HS-27A (cell line): ENCODE measurements at regions not wholly inside any gene's neighbourhood (a gene's known extent, or its start where the extent isn't known, plus 50 kb on each side); places are given as distances from the start of the nearest gene placed in this dataset.

Experiments
- DNase-seq: peaks from one replicate; pipeline ENCODE4 v3.0.0-alpha.2; 2012; ENCODE audit warnings: low read depth, missing footprints

DNA sequence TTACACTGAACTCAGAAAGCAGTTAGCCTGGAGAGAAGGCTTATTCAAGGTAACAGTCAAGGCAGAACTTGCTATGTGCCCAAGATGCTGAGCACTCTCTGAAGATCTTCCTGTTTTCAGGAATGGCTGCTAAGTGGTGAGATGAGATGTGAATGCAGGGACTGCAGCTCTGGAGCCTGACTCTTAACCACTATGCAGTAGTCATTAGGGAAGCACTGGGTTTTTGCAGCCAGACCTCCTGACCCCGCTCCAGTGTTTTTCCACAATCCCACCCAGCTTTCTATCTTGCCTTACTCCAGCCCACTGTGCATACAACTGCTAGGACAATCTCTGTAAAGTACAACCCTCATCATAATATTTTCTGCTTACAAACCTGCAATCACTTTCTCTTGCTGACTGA lies 95.2 kb upstream of the LNX1 start:
- DNase-seq = no peak

DNA sequence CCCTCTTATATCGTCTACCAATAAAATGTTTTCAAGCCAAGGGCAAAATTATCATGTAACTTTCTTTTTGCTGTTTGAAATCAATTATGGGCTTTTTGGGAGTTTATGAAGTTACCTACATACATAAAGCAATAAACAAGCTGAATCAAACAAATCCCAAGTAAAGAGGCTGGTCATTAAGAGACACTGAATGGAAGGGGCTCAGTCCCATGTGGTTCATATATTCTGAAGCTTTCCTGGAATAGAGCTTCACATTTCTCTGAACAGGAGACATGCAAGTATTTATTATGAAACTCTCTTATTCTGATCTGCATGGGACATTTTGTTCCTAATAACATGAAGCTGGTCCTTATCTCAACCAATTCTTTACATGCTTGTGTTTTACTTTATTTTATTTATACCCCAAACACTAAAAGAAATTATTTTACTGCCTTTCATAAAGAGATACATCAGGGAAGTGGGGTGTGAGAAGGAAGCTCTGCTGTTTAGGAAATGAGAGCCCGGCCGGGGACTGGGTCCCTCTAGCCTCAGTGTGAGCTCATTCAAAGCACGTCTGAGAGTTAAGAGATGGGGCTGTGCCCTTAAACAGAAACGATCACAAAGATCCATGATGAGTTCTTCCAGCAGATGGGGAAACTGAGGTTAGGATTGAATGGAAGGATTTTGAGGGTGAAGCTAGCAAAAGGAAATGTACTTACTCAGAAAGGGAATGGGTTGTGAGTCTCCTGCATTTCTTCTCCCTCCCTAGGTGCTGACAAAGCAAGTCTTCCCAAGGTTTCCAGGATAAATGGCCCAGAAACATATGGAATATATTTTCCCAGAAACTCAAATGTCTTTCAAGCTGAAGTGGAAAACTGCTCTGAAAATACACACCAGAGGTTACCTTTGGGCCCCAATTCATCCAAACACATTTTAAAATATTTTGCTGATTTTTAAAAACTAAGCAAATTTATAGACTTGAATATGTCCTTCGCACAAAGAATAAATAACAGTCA lies 93.1 kb upstream of the LNX1 start:
- DNase-seq = no peak

DNA sequence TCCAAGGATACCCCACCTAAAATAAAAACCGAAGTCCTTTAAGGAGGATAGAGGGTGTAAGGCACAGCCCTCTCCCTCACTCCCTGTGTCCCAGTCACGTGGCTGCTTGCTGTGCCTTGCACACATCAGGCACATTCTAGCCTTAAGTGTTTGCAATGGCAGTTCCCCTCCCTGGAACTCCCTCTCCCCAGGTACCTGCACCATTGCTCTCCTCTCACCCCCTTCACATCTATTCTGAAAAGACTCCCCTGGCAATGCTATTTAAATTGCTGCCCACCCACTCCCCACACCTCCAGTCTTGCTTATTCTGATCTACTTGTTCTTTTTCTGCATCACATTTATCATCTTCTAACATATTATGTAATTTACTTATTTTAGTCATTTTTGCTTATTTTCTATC lies 91.6 kb upstream of the LNX1 start:
- DNase-seq = no peak

GRCh38 chr4:53682196-53682595 lies 90.9 kb upstream of the LNX1 start:
- peak; percentile 64 for DNase-seq

DNA sequence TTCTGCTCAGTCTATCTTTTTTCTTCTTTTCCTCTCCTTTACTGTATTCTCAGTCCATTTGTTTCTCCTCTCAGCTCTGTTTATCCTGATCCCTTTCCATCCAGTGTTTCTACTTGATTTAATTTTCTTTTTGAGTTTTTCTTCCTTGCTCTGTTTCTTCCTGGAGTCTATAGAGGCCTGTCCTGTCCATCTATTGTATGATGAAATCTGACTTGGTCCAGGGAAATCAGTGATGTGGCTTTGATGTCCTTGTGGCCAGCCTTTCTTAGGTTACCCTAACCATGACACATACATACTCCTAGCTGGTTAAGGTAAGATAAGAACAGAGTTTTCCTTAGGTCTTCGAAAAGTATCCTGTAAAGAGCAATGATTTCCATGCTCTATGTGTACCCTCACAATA lies 89.3 kb upstream of the LNX1 start:
- no peak for DNase-seq

DNA sequence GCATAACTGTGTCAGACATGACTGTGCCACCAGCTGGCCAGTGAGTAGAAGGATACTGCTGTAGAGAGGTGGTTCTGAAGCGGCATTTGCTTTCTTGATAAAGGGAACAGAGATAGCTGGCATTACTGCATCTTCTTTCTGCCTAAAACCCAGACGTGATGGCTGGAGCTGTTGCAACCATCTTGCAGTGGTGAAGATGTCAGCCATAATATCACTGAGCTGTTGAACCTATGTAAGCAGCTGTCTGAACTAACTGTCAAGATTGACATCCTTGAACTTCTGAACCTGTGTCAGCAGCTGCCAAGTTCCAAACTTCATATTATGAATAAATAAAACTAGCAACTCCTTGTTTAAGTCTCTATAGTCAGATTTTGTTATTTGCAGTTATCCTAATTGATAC lies 88.9 kb upstream of the LNX1 start:
- no peak for DNase-seq

DNA sequence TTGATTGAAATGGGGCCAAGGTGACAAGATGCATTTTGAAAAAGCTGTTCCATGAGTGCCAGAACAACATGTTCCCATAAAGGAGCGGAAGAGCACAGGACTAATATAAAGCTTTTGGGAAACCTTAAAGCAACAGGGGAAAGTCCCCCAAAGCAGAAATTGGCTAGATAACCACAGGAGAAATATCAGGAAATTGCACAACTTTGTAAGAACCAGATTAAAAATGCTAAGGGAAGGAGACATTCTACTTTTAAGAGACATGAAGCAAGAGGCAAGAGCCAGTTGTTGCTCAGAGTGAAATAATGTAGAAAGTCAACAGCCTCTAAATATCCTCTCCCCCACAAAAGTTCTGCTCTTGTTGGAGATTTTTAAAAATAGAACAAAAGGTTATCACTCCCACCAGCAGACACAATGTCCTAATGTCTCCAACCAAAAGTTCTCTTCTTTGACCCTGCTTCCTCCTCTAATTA lies 85.2 kb upstream of the LNX1 start:
- no peak for DNase-seq

GRCh38 chr4:53674903-53675302 lies 83.6 kb upstream of the LNX1 start:
- DNase-seq = no peak

DNA sequence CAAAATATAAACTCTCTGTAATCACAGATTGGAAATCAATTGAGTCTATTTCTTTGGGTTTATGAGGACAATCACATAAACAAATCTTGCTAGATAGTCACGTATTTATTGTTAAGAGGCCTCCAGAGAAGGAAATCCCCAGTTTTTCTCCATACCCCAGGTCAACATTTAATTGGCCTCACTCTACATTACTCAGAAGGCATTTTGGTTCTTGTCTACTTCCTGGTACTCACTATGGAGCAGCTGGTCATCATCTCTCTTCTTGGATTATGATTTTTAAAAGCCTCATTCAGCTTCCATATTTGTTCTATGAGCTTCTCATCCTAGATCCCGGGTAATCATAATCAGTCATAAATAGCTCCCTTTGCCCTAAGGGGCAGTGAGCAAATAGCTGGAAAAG lies 81.6 kb upstream of the LNX1 start:
- no peak for DNase-seq

GRCh38 chr4:53671757-53672156 lies 80.5 kb upstream of the LNX1 start:
- DNase-seq = no peak

DNA sequence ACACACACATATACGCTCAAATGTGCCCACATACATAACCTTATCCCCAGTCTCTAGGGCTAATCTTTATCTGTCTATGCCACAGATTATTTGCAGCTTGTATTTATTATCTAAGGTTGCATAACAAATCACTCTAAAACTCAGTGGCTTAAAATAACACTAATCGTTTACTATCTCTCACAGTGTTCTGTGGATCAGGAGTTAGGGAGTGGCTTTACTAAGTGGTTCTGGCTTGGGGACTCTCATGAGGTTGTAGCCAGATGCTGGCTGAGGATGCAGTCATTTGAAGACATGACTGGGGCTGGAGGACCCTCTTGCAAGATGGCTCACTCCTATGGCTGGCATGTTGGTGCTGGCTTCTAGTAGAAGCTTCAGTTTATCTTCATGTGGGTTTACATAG lies 68.5 kb upstream of the LNX1 start:
- no peak for DNase-seq

DNA sequence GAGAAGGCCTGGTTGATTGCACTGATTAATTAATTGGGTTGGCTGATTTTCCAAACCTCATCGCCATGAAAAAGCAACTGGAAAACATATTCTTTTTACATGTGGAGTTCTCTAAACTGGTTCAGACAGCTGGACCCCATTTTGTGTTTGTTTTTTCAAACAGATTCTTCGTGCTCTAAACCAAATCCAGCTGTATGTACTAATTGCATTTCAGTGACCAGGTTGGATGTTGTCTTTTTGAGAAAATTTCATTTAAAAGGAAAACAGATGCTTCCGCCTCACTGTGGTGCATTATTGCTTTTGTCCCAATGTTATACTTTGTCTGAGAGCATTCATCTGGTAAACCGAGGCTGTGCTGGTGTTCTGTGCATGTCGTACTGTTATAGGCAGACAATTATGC lies 67.8 kb upstream of the LNX1 start:
- no peak for DNase-seq

DNA sequence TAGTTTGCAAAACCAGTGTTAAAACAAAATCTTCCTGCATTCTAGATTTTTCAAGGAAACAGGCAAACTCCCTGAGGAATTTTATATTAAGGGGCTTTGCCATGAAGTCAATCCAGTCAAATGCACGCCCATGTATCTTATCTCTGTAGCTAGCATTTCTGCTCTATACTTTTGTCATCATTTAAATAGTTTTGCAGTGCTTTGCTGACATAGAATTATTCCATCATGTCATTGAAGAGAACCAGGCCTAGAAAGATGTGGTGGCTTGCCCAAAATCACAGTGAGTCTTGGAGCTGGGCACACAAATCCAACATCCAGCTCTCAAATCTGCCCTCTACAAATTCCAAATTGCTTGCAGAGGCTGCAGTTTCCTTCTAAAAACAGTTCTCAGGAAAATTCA lies 66.7 kb upstream of the LNX1 start:
- no peak for DNase-seq

- DNase-seq = no peak
Measured at GRCh38 chr4:53656421-53656981, 65.2 kb upstream of the LNX1 start.

GRCh38 chr4:53654300-53654758 lies 63.0 kb upstream of the LNX1 start:
- no peak for DNase-seq

GRCh38 chr4:53653484-53654053 lies 62.3 kb upstream of the LNX1 start:
- no peak for DNase-seq

DNA sequence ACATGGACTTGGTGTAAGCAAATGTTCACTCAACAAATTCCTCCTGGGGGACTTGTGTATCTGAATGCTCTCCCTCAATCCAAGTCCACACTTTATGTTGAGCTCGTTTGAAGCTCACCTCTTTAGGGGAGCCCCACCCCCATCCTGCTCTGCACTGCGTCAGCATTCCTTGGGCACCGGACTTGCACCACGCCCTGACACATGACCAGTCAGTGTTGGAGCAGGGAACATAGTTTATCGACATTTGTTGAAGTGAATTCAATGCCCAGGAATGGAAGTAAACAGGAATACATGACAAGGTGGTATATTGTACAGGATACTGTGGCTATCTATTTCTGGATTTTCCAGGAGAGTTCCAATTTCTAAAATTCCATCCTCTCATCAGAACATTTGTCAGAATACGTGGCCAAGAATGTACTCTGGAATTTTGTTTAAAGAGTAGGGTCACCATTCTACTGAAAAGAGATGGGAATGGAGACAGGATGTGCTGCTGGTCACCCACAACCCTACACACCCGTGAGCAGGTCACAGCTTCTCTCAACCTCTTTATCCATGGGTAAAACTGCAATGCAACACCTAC lies 60.0 kb upstream of the LNX1 start:
- DNase-seq = no peak

DNA sequence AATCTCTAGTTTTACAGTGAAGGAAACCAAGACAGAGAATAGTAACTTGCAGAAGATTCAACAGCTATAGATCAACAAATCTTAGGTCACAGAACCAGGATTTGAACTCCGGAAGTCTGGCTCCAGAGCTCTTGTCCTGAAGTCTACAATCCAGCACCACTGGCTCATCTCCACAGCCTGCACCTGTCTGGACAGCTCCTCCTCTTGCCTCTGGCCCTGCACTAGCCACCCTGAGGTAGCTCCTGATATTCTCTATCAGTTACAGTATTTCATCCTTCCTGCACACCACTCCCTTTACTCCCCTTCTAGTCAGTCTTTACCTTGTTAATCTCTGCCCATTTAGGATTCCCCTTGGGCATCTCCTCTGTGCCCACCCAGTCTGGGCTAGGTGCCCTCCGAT lies 58.1 kb upstream of the LNX1 start:
- DNase-seq = no peak

- DNase-seq = no peak
Measured at GRCh38 chr4:53647547-53647946, 56.3 kb upstream of the LNX1 start.

GRCh38 chr4:53646795-53647194 lies 55.5 kb upstream of the LNX1 start:
- DNase-seq = no peak

- DNase-seq = no peak
Measured at GRCh38 chr4:53645108-53645507, 53.8 kb upstream of the LNX1 start.

- DNase-seq = no peak
Measured at GRCh38 chr4:53644607-53645006, 53.3 kb upstream of the LNX1 start.
